ENCODE measurements at regions not wholly inside any gene's neighbourhood (a gene's known extent, or its start where the extent isn't known, plus 50 kb on each side); places are given as distances from the start of the nearest gene placed in this dataset.

- peak; percentile 69 for TF ChIP-seq CTCF (IDR thresholded peaks at IDR 0.05; ENCODE audit: insufficient read depth, low read length)
- H3K4me3 ChIP-seq (ENCODE audit: low read depth, low read length), result no peak overlapping the region
- DNase-seq (ENCODE audit: low read depth), result peak; percentile 48
Measured at GRCh38 chr13:91133941-91134802, 213.3 kb upstream of the MIR17HG start.

GRCh38 chr13:91134803-91135184 is 212.7 kb upstream of the MIR17HG start:
- TF ChIP-seq CTCF (IDR thresholded peaks at IDR 0.05; ENCODE audit: insufficient read depth, low read length), result no peak
- H3K4me3 ChIP-seq (ENCODE audit: low read depth, low read length), result no peak overlapping the region
- no peak for DNase-seq (ENCODE audit: low read depth)

GRCh38 chr13:91135376-91135775 is 212.1 kb upstream of the MIR17HG start:
- TF ChIP-seq CTCF (IDR thresholded peaks at IDR 0.05; ENCODE audit: insufficient read depth, low read length), result no peak
- H3K4me3 ChIP-seq (ENCODE audit: low read depth, low read length), result no peak overlapping the region
- no peak for DNase-seq (ENCODE audit: low read depth)

- H3K4me3 ChIP-seq (ENCODE audit: low read depth, low read length), result no peak overlapping the region
- no peak for TF ChIP-seq CTCF (IDR thresholded peaks at IDR 0.05; ENCODE audit: insufficient read depth, low read length)
- no peak for DNase-seq (ENCODE audit: low read depth)
Measured at GRCh38 chr13:91135968-91136367, 211.5 kb upstream of the MIR17HG start.

- no peak for TF ChIP-seq CTCF (IDR thresholded peaks at IDR 0.05; ENCODE audit: insufficient read depth, low read length)
- H3K4me3 ChIP-seq (ENCODE audit: low read depth, low read length), result no peak overlapping the region
Measured at GRCh38 chr13:91136806-91137205, 210.7 kb upstream of the MIR17HG start.

GRCh38 chr13:91139232-91139631 is 208.3 kb upstream of the MIR17HG start:
- no peak for TF ChIP-seq CTCF (IDR thresholded peaks at IDR 0.05; ENCODE audit: insufficient read depth, low read length)
- no peak overlapping the region for H3K4me3 ChIP-seq (ENCODE audit: low read depth, low read length)

More at GRCh38 chr13:91136806-91137205, 210.7 kb upstream of the MIR17HG start:
- DNase-seq (ENCODE audit: low read depth), result no peak

More at GRCh38 chr13:91139232-91139631, 208.3 kb upstream of the MIR17HG start:
- no peak for DNase-seq (ENCODE audit: low read depth)
